NCI-H2227 treated with DMSO at 0.1 percent for 48 hours (cell line): ENCODE measurements at regions not wholly inside any gene's neighbourhood (a gene's known extent, or its start where the extent isn't known, plus 50 kb on each side); places are given as distances from the start of the nearest gene placed in this dataset.
"Not testable (repeated sequence)": the region's sequence is repeated elsewhere in the genome, so short reads cannot be mapped to it uniquely, and the experiment has no call there.

Source experiments
- DNase-seq: peaks from one replicate; lab custom pipeline; 2025; lab: John Stamatoyannopoulos, UW

- DNase-seq, result no peak
These were observed 1366.6 kb upstream of the MIR17HG start for GRCh38 chr13:89980896-89981295.

- DNase-seq, result no peak
These were observed 1364.9 kb upstream of the MIR17HG start for GRCh38 chr13:89982407-89983095.

DNA sequence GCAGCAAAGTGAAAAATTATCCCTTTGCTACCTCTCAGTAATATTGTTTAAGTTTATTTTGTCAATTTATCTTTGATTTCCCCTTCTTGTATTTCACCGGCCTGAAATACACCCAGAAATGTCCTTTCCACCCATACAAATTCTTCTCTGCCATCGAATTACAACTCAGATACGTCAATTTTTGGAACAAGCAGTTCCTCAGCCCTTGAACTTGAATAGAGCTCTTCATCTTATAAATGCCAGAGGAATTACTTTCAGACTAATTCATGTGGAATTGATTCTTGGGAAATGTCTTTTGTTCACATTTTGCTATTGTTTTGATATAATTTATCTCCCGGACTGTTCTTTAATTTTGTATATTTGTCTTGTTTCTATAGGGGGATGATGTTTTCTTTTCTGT lies 1359.3 kb upstream of the MIR17HG start:
- no peak for DNase-seq

GRCh38 chr13:90003566-90003965 lies 1343.9 kb upstream of the MIR17HG start:
- no peak for DNase-seq

DNA sequence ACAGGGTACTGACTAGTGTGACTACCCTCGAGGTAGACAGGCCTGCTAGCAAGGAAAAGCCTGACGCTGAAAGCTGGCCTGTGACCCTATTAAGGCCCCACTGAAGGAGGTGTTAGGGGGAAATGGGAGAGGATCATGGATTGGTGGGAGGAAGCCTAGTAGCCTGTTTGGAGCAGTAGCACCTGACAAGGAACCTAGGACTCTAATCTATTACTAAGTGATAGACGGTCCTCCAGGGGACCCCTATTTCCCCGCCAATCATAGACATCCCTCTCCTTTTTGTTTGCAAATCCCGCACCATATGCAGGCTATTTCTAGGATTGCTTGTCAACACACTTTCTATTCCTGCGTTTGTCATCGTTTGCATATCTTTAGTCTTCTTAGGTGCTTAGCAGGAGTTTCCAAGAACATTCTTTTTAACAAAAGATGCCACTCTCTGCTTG lies 1338.8 kb upstream of the MIR17HG start:
- no peak for DNase-seq

- no peak for DNase-seq
These were observed 1333.4 kb upstream of the MIR17HG start for GRCh38 chr13:90014038-90014437.

DNA sequence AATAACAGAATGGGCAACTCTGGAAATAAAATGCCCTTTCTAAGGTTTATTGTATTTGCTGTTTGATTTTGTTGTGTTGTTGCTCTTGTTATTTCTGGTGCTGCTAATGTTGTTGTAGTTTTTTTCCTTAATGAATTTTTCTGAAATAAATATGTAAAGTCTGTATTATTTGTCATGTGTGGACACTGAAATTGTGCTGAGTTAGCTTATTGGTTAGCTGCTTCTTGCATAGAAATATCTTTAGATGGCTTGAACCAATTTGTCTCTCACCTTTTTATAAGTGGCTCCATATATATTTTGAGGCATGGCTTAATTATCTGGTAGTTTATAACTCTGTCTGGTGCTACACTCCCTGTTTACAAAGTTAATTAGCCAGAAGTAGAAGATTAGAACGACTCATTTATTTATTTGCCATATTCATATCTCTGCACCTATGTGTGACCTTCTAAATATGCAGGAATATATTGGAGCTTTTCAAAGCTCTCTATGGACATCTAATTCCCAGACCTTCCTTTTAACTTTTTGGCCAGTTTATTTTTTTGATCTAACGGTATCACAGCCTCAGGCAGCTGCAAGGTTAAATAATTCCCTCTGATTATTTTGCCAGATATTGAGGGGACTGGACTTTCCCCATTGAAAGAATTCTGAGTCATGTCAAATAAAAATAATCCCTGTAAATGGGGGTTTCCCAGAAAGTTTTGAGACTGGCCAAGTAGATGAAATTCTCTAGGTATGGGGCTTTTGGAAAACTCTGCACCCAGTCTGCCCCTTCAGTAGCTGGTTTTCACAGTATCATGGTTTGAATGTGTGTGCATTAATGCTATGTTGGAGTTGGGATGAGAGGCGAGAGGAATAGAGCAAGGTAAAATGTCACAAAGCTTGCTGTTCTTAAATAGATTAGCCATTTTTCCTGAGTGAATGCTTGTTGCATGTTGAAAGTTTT lies 1331.7 kb upstream of the MIR17HG start:
- no peak for DNase-seq

DNA sequence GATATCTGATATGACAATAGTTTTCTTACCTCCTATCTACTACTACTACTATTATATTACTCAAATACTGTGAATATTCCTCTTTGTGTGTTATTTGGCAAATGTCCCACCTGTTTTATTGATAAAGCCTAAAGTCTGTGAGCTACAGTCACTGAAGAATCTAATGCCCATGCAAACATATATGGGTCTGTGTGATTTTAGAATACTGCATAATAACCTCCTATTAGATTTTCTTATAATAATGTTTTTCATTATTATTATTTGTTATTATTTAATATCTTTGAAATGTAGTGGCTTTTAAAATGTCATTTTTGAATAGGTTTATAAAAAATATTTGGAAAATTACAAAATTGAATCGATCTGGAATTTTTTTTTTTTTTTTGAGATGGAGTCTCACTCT lies 1330.8 kb upstream of the MIR17HG start:
- no peak for DNase-seq

- no peak for DNase-seq
These were observed 1326.9 kb upstream of the MIR17HG start for GRCh38 chr13:90020536-90021070.

- DNase-seq, result no peak
These were observed 1320.1 kb upstream of the MIR17HG start for GRCh38 chr13:90027409-90027808.

GRCh38 chr13:90032313-90032712 lies 1315.2 kb upstream of the MIR17HG start:
- no peak for DNase-seq

DNA sequence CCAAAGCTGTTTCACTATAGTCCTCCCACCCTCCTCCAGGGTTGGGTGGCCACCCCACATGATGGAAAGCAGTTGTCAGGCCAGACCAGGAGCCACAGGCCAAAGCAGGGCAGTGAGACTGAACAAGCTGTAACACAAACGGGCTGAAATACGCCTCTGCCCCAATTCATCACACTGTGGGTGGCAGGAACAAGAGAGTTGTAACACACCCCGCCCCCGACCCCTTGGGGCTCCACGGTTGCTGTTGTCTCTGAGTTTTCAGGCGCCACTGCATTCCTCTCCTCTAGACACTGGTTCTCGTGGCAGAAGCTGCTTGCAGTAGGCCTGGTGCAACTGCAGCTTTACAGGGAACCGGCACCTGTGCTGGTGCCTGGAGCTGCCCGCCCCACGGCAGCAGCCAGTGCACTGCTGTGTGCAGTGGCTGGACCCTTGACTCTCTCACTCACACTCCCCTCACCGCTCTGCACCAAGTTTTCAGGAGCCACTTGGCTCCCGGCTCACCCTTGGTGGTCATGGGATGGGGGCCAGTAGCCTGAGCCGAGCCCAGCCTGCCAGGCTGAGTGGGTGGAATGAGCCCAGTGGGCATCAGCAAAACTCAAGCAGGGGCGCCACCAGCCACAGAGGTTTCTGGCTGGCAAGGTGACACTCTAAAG lies 1314.5 kb upstream of the MIR17HG start:
- no peak for DNase-seq

DNA sequence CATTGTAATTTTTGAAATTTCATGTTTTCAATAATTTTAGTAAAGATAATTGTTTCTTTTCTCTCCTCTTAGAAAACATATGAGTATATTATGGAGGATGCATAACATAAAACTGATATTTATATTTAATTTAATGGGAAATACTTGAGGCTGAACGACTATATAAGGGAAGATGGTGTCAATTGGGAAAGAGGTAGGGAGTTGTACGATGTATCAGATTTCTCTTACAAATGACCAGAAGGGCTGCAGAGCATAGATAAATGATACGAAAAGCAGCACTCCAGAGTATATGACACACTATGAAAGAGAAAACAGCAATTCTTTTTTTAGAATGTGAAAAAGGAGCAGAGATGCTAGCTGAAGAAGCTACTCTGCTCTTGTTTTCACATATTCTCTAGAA lies 1308.0 kb upstream of the MIR17HG start:
- DNase-seq, result no peak

DNA sequence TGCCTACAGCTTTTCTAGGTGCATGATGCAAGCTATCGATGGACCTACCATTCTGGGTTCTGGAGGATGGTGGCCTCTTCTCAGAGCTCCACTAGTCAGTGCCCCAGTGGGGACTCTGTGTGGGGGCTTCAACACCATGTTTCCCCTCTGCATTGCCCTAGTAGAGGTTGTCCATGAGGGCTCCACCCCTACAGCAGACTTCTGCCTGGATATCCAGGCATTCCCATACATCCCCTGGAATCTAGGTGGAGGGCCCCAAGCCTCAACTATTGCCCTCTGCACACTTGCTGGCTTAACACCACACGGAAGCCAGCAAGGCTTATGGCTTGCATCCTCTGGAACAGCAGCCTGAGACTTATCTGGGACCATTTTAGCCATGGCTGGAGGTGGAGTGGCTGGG lies 1299.9 kb upstream of the MIR17HG start:
- no peak for DNase-seq

- DNase-seq, result no peak
These were observed 1297.4 kb upstream of the MIR17HG start for GRCh38 chr13:90049989-90050671.

DNA sequence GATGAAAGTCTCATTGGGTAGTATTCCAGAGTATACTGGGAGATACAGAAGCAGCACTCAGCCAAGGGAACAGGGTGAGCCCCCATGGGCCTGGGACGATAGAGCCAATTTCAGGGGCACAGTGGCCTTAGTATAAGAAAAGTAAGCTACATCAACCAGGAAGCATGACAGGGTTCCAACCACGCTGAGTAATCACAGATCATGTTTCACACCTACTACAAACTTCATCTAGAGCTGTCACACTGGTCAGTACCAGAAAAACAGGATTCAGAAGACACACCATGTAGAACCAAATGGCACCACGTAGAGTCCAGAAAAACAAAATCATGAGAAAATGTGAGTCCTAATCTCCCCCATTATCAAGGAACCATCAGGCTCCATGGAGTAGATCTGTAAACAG lies 1292.4 kb upstream of the MIR17HG start:
- DNase-seq, result no peak

GRCh38 chr13:90055760-90056159 lies 1291.7 kb upstream of the MIR17HG start:
- no peak for DNase-seq

- not testable (repeated sequence) for DNase-seq
These were observed 1283.3 kb upstream of the MIR17HG start for GRCh38 chr13:90064226-90064625.

DNA sequence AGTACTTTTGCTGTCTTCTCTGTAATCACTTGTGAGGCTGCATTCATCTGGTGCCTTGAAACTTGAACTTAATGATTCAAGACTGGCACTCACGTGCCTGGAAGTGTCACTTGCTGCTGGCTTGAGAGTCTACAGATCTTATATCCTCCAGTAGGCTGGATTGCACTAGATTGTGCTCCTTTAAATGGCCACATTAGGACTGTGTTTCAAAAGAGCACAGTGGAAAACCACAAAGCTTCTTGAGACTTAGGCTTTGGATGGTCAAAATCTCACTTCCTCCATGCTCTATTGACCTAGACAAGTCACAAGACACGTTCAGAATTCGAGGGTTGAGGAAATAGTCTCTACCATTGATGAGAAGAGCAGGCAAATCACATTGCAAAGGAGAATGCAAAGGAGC lies 1278.8 kb upstream of the MIR17HG start:
- DNase-seq, result no peak

DNA sequence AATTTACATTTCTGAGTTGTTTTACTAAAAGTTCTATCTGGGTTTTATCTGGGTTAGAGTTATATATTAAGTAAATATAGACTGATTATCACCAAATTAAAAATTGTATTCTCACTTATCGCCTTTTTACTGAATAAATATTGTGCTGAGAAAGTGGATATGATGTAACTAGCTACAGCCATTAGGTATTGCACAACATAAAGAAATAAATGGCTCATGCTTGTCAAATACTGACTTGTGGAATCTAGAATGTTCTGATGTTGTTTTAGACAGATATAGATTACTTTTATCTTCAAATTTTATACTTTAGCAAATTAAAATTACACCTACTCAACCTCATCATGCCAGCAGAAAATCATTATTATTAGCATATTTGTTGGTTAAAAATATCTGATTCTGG lies 1277.1 kb upstream of the MIR17HG start:
- DNase-seq, result no peak

- DNase-seq, result no peak
These were observed 1276.5 kb upstream of the MIR17HG start for GRCh38 chr13:90070837-90071525.
